Panc1 (cell line): ENCODE measurements at regions not wholly inside any gene's neighbourhood (a gene's known extent, or its start where the extent isn't known, plus 50 kb on each side); places are given as distances from the start of the nearest gene placed in this dataset.

Experiments
- CTCF ChIP-seq: fragments of 450-650 bp; IDR thresholded peaks from 2 replicates; pipeline ENCODE4 v1.5.1; 2017; ENCODE audit warnings: mild to moderate bottlenecking
- POLR2AphosphoS5 ChIP-seq: IDR thresholded peaks from 2 replicates; pipeline ENCODE4 v1.6.1; 2012; ENCODE audit warnings: mild to moderate bottlenecking, low read depth, low read length, moderate library complexity
- SIN3A ChIP-seq: IDR thresholded peaks from 2 replicates; pipeline ENCODE4 v1.6.1; 2012; ENCODE audit warnings: low read depth, mild to moderate bottlenecking, low read length, moderate library complexity, borderline replicate concordance; ENCODE audit not compliant: insufficient read depth
- TCF7L2 ChIP-seq: IDR thresholded peaks from 2 replicates; pipeline ENCODE4 v1.6.1; 2011; ENCODE audit warnings: mild to moderate bottlenecking, low read depth, low read length, inconsistent platforms

DNA sequence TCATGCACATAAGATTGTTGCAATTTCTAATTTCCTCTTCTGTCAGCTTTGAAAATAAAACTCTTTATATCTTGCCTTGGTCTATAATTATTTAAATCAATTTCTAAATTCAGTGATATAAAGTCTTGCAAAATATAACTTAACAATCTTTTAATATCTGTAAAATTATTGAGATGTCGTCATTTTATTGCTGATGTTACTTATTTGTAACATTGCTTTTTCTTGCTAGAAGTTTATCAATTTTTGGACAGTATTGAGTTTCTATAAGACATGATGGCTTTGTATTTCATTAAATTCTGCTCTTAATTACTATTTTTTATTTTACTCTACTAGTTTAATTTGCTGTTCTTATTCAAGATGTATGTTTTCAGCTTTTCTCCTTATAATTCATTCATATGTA, 1036.5 kb downstream of the TMEM182 start:
- TF ChIP-seq CTCF: no peak
- no peak for TF ChIP-seq SIN3A
- no peak for TF ChIP-seq POLR2AphosphoS5
- no peak for TF ChIP-seq TCF7L2
